Keratinocyte (primary cell): ENCODE measurements at regions not wholly inside any gene's neighbourhood (a gene's known extent, or its start where the extent isn't known, plus 50 kb on each side); places are given as distances from the start of the nearest gene placed in this dataset.

Source experiments
- DNase-seq: peaks from one replicate; pipeline ENCODE4 v3.0.0-alpha.2; 2011; ENCODE audit warnings: low read depth, missing footprints, low spot score
- FAIRE-seq: peaks from 2 replicates; lab custom pipeline; 2011; peaks lifted over from hg19 to GRCh38; lab: Jason Lieb, UNC
- H2AFZ ChIP-seq: 2 replicates; pipeline ENCODE4 v1.6.0; 2012; ENCODE audit warnings: low read length, control low read depth, inconsistent platforms; ENCODE audit not compliant: control insufficient read depth
- H3K27ac ChIP-seq: 2 replicates; pipeline ENCODE4 v1.5.1; 2011; ENCODE audit warnings: low read length; ENCODE audit not compliant: control insufficient read depth, insufficient read depth
- H3K27me3 ChIP-seq: 3 replicates; pipeline ENCODE4 v1.6.0; 2011; ENCODE audit warnings: low read length; ENCODE audit not compliant: control insufficient read depth, insufficient read depth; ENCODE audit errors: extremely low read depth
- H3K36me3 ChIP-seq, 2 experiments: 2 replicates in 1 of 2; 3 replicates in 1 of 2; pipeline ENCODE4 v1.5.1; 2011; ENCODE audit warnings: low read length in 2 of 2, mild to moderate bottlenecking in 1 of 2; ENCODE audit not compliant: control insufficient read depth in 2 of 2, insufficient read depth in 2 of 2; ENCODE audit errors: extremely low read depth in 1 of 2
- H3K4me1 ChIP-seq: 3 replicates; pipeline ENCODE4 v1.5.1; 2011; ENCODE audit warnings: low read length; ENCODE audit not compliant: control insufficient read depth, insufficient read depth; ENCODE audit errors: extremely low read depth
- H3K4me2 ChIP-seq: 3 replicates; pipeline ENCODE4 v1.6.0; 2011; ENCODE audit warnings: low read depth, low read length; ENCODE audit not compliant: control insufficient read depth, insufficient read depth; ENCODE audit errors: extremely low read depth
- H3K4me3 ChIP-seq, 3 experiments: fragments of 200-600 bp in 1 of 3; sonication (generic) in 1 of 3; 2 replicates in 2 of 3; 3 replicates in 1 of 3; pipeline ENCODE4 v1.5.1; 2011 to 2016; ENCODE audit warnings: low read length in 3 of 3, mild to moderate bottlenecking in 3 of 3, control low read depth in 2 of 3, inconsistent platforms in 1 of 3, low read depth in 1 of 3, mixed read lengths in 1 of 3, mixed run types in 1 of 3, moderate library complexity in 1 of 3; ENCODE audit not compliant: control insufficient read depth in 2 of 3, insufficient read depth in 2 of 3; ENCODE audit errors: extremely low read depth in 1 of 3
- H3K79me2 ChIP-seq: 2 replicates; pipeline ENCODE4 v1.6.0; 2012; ENCODE audit warnings: low read length; ENCODE audit not compliant: control insufficient read depth, insufficient read depth
- H3K9ac ChIP-seq: 3 replicates; pipeline ENCODE4 v1.6.0; 2011; ENCODE audit warnings: low read length; ENCODE audit not compliant: control insufficient read depth, insufficient read depth; ENCODE audit errors: extremely low read depth
- H3K9me1 ChIP-seq: 3 replicates; pipeline ENCODE4 v1.6.0; 2011; ENCODE audit warnings: low read length; ENCODE audit not compliant: control insufficient read depth, insufficient read depth; ENCODE audit errors: extremely low read depth
- H3K9me3 ChIP-seq: 2 replicates; pipeline ENCODE4 v1.5.1; 2012; ENCODE audit warnings: low read depth, low read length; ENCODE audit not compliant: control insufficient read depth
- H4K20me1 ChIP-seq: 3 replicates; pipeline ENCODE4 v1.6.0; 2011; ENCODE audit warnings: low read length; ENCODE audit not compliant: control insufficient read depth, insufficient read depth; ENCODE audit errors: extremely low read depth
- CTCF ChIP-seq, 3 experiments: IDR thresholded peaks in 1 of 3; conservative IDR thresholded peaks in 1 of 3; optimal IDR thresholded peaks in 1 of 3; 2 replicates in 2 of 3; 3 replicates in 1 of 3; pipeline versions ENCODE3 to v1.5.1; 2011; ENCODE audit warnings: low read length in 3 of 3, mild to moderate bottlenecking in 3 of 3, moderate library complexity in 2 of 3, control low read depth in 1 of 3, inconsistent platforms in 1 of 3; ENCODE audit not compliant: insufficient read depth in 2 of 3; ENCODE audit errors: extremely low read depth in 1 of 3
- EZH2 ChIP-seq: IDR thresholded peaks from one replicate; pipeline ENCODE4 v1.6.1; 2012; ENCODE audit warnings: inconsistent platforms, mild to moderate bottlenecking, low read length, moderate library complexity
- dilution Hi-C: fragments of 300-500 bp; cut with MboI; formaldehyde crosslinking; loops from one replicate; pipeline ENCODE4 v1.7.0; 2020; ENCODE audit warnings: low sequenced_read_pairs; ENCODE audit not compliant: extremely low pct_ligation_motif_present

- Histone ChIP-seq H3K36me3 (no peaks in the 10 kb centered on the region), H3K27ac (no peak overlapping the region), H3K9ac (no peak overlapping the region), H3K9me3 (peaks cover 7% of the 10 kb centered on the region), H3K4me3 (no peak overlapping the region), H3K79me2 (no peaks in the 10 kb centered on the region), H3K4me2 (no peak overlapping the region), H2AFZ (no peak overlapping the region), H3K4me1 (peaks cover 8% of the 10 kb centered on the region), H4K20me1 (no peaks in the 10 kb centered on the region), H3K9me1 (no peaks in the 10 kb centered on the region), H3K27me3 (no peaks in the 10 kb centered on the region)
- dilution Hi-C loops: no loop called here
- DNase-seq: no peak
- FAIRE-seq: no peak
- TF ChIP-seq EZH2 (no peak), CTCF (optimal IDR thresholded peaks at IDR 0.05 in 1 of 3, IDR thresholded peaks at IDR 0.05 in 1 of 3, conservative IDR thresholded peaks at IDR 0.05 in 1 of 3; ENCODE audit: extremely low read depth in 1 of 3, insufficient read depth in 2 of 3, low read length in 3 of 3) (no peak)
Observed at GRCh38 chrX:37918168-37918567, 70.8 kb upstream of the DYNLT3 start.

- Histone ChIP-seq H3K9ac (no peak overlapping the region), H4K20me1 (no peaks in the 10 kb centered on the region), H3K4me1 (peaks cover 4% of the 10 kb centered on the region), H3K36me3 (no peaks in the 10 kb centered on the region), H3K27ac (no peak overlapping the region), H3K27me3 (no peaks in the 10 kb centered on the region), H3K9me1 (no peaks in the 10 kb centered on the region), H3K9me3 (peaks cover 7% of the 10 kb centered on the region), H2AFZ (no peak overlapping the region), H3K4me2 (no peak overlapping the region), H3K4me3 (no peak overlapping the region), H3K79me2 (no peaks in the 10 kb centered on the region)
- DNase-seq: no peak
- FAIRE-seq: no peak
- dilution Hi-C loops: no loop called here
- TF ChIP-seq CTCF (optimal IDR thresholded peaks at IDR 0.05 in 1 of 3, IDR thresholded peaks at IDR 0.05 in 1 of 3, conservative IDR thresholded peaks at IDR 0.05 in 1 of 3; ENCODE audit: extremely low read depth in 1 of 3, insufficient read depth in 2 of 3, low read length in 3 of 3) (no peak), EZH2 (no peak)
Observed at GRCh38 chrX:37918703-37919102, 71.3 kb upstream of the DYNLT3 start.
